IPS-18c (cell line): ENCODE measurements at regions not wholly inside any gene's neighbourhood (a gene's known extent, or its start where the extent isn't known, plus 50 kb on each side); places are given as distances from the start of the nearest gene placed in this dataset.

Experiments used
- H3K4me3 ChIP-seq: 2 replicates; pipeline ENCODE4 v1.7.0; 2013; ENCODE audit warnings: low read depth, mild to moderate bottlenecking, low read length, moderate library complexity; ENCODE audit not compliant: insufficient read depth
- H3K9me3 ChIP-seq: one replicate; pipeline ENCODE4 v1.6.1; 2013; ENCODE audit warnings: mild to moderate bottlenecking, low read length, moderate library complexity; ENCODE audit not compliant: control insufficient read depth, insufficient read depth

DNA sequence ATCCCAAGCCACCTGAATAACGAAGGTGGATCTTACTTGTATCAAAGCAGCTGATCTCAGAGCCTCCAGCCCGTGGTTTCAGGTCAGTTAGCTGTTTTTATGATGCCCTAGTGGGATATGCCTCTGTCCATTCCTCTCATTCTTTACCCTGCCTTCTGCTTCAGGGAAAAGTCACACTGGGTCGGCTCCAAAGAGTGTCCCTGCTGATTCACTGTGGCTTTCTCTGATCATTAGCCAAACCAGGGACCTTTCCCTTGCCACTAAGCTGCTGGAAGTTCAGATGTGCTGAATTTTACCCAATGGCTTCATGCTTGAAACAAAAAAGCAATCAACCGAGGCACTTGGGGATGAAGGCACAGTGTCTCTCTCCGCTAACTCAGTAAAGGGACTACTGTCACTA lies 170.2 kb upstream of the SALL1 start:
- H3K9me3 ChIP-seq, result no peaks in the 10 kb centered on the region
- H3K4me3 ChIP-seq, result no peak overlapping the region

DNA sequence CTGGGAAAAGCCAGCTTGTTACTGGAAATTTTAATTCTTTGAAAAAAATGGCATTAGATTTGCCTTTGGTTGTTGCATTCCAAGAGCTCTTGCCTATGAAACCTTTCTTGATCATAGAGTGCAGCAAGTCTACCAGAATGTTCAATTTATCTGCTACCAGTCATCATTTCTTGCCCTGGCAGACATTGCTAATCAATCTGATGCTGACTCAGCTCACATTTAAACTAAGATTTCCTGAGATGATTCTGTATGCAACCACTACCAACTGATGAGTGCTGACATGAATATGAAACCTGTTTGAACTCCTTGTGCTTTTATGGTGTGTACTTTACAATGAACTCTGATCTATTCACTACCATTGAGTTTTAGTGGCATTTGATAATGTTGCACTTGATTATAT lies 166.5 kb upstream of the SALL1 start:
- H3K4me3 ChIP-seq, result no peak overlapping the region
- H3K9me3 ChIP-seq, result no peaks in the 10 kb centered on the region

DNA sequence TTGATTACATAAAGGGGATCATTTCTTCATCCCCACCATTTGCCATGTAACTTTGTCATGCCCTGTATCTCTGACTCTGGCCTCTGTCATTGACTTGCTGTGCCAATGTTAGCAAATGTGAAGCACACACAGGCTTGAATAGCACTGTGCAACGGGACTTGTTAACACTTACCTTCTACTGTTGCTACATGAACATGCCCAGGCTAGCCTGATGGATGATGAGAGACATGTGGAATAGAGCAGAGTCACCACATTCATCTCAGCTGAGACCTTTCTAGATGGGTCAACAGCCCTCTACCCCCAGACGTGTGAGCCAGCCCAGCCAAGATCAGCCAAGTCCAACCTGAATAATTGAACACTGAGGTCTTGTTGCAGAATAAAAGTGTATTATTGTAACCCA lies 162.1 kb upstream of the SALL1 start:
- no peak overlapping the region for H3K4me3 ChIP-seq
- H3K9me3 ChIP-seq, result no peaks in the 10 kb centered on the region

DNA sequence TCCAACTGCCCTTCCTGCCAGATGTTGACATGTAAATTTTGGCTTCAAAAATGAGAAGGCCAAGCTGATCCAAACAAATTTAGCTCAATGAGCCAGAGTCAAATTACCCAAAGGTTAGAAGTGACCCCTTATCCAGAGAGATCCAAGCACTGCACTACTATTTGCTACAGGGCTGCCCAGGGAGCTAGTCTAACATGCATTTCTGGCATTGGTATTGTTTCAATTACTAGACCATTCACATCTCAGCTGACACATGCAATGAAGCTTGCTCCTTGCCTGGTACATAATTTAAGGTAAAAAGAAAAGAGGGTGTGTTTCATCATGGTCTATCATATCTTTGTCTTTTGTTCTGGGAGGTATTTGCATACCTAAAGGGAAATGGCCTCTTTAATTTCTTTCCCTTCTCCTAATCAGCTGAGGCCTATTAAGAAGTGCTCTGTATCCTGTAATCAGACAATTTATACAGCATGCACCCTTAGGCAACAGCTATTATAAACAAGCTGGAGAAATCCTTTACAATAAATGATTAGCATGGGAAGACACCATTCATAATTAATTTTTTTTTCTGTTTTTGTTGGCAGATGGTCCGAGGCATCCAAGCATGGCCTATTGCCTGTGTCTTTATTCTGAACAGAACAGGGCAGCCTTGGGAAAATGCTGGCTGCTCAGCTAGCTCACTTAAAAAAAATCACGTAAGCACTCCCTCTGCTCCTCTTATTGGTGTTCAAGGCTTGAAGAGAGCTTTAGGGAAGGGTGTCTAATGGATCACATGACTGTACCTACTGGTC lies 161.5 kb upstream of the SALL1 start:
- Histone ChIP-seq H3K9me3 (no peaks in the 10 kb centered on the region), H3K4me3 (no peak overlapping the region)

DNA sequence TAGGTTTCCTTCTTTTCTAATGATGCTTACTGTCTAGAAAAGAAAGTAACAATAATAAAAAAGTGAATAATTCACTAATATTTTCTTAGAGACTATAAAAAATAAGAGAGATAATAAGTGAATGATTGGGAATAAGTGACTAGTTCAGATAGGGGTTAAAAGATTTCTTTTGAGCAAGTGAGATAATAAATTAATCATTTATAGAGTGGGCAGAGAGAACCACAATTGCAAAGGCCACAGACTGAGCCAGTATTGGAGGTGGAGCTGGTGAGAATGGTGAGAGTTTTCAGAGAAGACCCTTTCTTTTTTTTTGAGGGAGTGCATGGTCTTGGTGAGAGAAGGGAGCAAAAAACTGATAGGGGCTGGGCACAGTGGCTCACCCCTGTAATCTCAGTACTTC lies 159.1 kb upstream of the SALL1 start:
- Histone ChIP-seq H3K4me3 (no peak overlapping the region), H3K9me3 (no peaks in the 10 kb centered on the region)

DNA sequence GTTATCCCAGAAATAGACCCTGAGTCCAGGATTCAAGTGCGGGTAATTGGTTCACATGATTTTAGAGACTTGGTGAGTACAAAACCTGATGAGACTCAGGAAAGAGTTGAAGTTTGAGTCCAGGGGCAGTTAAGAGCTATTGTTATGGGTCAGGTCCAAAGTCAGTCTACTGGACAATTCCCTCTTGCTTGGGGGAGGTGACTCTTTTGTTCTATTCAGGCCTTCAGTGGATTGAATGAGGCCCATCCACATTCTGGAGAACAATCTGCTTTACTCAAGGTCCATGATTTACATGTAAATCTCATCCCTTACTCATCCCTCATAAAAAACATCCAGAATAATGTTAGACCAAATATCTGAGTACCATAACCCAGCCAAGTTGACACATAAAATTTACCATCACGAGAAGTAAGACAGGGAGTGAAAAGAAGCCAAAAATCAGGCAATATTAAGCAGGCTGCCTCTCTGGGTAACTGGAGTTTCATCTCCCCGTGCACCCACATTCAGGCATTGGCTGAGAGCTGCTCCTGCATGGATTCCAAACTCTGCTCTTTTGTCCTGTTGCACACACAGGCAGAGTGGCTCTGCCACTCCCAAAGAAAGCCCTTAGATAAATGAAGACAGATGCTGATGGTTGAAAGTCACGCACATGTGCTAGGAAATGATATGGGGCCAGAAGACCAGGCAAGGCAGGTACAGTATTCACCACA lies 156.0 kb upstream of the SALL1 start:
- H3K4me3 ChIP-seq, result no peak overlapping the region
- H3K9me3 ChIP-seq, result no peaks in the 10 kb centered on the region

DNA sequence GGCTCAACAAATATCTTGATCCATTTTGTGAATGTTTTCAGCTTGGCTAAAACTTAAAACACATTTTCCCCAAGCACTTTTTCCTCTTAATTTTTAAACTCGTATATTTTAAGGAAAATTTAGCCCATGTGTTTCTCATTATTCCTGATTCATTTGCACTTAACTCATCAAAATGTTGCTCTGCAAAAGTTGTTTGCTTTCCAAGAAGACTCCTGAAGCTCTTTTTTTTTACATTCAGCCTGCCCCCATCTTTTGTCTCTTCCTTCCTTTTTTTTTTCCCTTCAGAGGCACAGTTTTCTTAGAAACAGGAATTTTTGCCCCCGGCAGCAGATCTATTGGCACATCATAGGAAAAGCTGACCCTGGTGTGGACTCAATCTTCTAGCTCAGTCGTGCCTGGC lies 155.0 kb upstream of the SALL1 start:
- H3K9me3 ChIP-seq, result no peaks in the 10 kb centered on the region

DNA sequence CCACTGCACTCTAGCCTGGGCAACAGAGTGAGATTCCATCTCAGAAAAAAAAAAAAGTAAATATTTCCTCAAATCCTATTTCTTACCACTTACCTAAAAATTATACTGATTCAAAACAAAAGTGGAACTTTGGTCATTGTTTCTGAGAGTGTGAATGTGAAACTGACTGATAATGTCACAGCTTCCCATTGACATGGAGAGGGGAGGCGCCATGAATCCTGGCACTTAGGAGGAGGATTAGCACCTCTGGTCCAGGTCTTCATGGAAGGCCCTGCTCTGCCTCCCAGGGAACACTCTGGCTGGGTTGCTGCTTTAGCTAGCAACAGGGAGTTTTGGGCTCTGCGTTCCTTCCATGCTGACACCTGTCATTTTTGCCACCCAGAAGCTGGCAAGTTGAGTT lies 154.3 kb upstream of the SALL1 start:
- H3K4me3 ChIP-seq, result no peak overlapping the region
- no peaks in the 10 kb centered on the region for H3K9me3 ChIP-seq

More for the DNA sequence above, 155.0 kb upstream of the SALL1 start:
- H3K4me3 ChIP-seq, result no peak overlapping the region

DNA sequence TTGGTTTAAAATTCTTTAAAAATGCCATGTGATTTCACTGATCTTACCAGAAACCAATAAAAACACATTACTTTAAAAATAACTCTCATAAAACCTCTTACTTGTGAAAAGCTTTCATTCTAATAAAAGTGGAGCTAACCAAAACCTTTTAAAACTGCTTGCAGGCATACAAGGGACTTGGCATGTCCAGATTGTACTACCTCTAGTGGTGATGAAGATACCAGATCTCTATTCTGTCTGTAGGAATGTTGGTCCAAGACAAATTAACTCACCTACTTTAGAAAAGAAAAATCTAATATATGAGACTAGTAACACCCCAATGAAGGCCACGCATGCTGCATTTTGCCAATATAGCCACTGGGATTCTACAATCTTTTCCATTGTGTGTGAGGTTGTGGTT lies 151.0 kb upstream of the SALL1 start:
- Histone ChIP-seq H3K9me3 (no peaks in the 10 kb centered on the region), H3K4me3 (no peak overlapping the region)

DNA sequence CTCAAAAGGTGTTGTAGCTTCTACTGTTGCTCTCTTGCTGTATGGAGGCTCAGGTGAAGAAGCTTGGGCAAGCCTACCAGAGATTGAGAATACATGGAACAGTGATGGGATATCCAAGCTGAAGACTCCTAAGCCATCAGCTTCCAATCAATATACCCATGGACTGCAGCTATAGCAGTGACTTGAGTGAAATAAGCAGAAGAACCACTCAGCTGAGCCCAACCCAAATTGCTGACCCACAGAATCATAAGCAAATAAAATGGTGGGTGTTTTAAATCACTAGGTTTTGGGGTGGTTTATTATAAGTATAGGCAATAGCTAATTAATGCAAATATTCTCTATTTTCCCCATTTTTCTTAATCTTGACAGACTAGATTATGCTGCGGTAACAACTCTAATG lies 147.7 kb upstream of the SALL1 start:
- Histone ChIP-seq H3K9me3 (no peaks in the 10 kb centered on the region), H3K4me3 (no peak overlapping the region)

DNA sequence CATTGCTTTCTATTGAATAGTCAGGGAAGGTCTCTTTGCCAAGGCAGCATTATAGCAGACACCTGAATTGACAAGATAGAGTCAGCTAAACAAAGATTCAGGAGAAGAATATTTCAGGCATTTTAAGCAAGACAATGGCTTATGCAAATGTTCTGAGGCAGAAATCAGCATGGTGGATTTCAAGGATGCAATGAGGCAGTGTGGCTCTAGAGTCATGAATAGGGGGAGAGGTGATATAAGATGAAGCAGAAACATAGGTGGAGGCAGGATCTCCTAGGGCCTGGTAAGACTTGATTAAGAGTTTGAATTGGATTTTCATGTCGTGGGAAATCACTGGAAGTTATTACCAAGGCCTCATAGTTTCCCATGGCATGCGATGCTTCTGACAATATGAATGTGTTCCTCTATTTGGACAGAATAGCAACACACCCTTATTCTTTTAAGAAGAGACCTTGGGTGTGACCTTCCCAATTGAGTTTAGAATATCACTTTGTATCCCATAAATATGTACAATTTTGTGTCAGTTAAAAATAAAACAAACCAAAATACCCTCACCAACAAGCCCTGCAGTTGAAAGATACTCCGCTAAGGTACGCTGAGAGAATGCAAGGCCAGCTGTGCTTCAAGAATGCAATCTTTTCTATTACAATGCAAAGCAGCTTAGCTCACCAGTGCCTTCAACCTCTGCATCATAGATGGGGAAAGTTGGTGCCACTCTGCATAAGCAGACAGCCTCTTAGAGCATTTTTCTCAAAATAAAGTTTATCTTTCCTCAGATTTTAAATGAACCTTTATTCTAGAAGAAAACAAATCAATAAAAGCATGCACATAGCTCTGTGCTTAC lies 139.6 kb upstream of the SALL1 start:
- Histone ChIP-seq H3K9me3 (no peaks in the 10 kb centered on the region), H3K4me3 (no peak overlapping the region)

DNA sequence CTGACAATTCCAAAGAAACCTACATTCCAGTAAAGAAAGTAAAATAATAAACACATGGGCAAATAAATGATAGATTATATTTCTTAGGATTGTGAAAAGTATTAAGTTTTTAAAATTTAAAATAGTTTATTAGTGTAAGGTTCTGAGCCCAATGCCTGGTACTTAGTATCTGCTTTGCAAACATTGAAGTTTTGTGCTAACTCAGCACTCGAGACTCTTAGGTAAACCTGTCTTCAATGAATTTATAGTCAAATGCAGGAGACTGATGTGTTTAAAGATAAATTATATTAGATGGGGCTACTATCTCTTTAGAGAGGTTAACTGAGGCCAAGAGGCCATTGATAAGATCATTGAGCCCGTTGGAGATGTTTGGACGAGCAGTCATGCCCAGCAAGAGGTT lies 138.3 kb upstream of the SALL1 start:
- Histone ChIP-seq H3K4me3 (no peak overlapping the region), H3K9me3 (no peaks in the 10 kb centered on the region)

DNA sequence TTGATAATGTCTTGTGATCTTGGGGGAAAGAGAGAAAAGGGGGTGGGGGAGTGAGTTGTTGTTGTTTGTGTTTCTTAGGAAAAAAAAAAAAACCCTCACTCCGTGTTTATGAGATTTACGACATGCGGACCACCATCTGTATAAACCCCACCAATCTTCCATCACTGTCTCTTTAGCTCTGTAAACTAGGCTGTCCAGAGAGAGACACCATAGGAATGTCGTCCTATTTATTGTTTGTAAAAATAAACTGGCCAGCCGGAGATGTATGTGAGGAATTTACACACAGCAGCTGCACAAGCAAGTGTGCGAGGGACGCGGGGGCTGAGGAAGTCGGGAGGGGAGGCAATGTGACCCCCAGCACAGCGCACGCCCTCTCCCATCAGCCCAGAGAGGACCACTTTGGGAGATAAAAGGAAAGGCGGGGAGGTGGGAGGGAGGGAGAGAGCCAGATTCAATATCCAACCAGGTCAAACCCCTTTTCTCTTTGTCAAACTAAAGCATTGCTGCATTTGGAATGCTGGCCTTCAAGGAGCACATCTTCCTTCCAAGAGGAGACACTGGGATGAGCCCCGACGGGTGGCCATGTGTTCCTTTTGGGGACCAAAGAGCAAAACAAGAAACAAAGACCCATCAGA lies 136.2 kb upstream of the SALL1 start:
- no peak overlapping the region for H3K4me3 ChIP-seq
- H3K9me3 ChIP-seq, result no peaks in the 10 kb centered on the region

DNA sequence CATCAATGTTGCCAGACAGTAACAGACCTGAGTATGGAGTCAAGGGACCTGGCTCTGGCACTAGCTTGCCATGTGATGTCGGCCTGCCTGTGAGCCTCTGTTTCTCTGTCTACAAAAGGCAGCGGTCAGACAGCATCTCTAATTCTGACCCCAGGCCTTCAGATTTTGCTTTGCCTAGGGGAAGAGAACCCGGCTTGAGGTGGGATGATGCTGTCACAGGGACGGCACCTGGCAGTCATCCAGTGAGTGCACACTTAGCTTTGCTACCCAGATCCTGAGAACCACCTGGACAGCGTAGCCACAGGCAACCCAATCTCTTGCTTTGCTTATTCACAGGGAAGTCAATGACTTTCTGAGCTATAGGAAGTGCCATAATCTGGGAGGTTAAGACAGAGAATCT lies 135.2 kb upstream of the SALL1 start:
- no peaks in the 10 kb centered on the region for H3K9me3 ChIP-seq
- no peak overlapping the region for H3K4me3 ChIP-seq

DNA sequence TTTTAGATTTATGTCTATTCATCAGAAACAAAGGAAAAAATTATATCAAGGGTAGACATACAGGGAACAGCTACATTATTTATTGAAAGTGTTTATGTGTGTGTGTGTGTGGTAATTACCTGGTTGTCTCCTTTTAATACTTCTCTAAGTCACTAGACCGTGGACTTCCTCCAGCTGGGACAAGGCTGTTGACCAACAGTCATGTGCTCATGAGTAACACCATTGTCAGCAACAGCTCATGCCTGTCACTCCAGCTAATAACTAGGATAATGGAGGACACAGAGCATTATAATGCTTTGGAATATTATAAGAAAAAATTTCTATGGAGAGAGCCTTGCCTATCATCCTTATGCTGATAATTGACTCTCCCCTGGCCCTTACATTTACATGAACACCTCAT lies 125.3 kb upstream of the SALL1 start:
- H3K9me3 ChIP-seq, result no peaks in the 10 kb centered on the region

DNA sequence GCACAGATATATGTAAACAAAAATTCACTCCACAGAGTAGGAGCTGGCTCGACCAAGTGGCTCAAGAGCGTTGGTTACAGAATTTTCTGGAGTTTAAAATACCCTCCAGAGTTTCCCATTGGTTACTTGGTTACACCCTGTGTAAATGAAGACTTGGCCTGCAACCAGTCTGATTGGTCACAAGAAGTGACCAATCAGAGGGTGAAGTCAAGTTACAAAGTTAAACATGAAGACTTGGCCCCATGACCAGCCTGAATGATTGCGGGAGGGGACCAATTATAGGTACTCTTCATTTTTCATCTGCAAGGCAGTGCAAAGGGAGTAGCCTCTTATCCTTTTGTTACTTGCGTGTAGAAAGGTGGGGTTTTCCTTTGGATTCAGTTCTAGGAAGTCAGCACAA lies 121.3 kb upstream of the SALL1 start:
- H3K4me3 ChIP-seq, result no peak overlapping the region
- H3K9me3 ChIP-seq, result no peaks in the 10 kb centered on the region

More for the DNA sequence above, 125.3 kb upstream of the SALL1 start:
- no peak overlapping the region for H3K4me3 ChIP-seq

DNA sequence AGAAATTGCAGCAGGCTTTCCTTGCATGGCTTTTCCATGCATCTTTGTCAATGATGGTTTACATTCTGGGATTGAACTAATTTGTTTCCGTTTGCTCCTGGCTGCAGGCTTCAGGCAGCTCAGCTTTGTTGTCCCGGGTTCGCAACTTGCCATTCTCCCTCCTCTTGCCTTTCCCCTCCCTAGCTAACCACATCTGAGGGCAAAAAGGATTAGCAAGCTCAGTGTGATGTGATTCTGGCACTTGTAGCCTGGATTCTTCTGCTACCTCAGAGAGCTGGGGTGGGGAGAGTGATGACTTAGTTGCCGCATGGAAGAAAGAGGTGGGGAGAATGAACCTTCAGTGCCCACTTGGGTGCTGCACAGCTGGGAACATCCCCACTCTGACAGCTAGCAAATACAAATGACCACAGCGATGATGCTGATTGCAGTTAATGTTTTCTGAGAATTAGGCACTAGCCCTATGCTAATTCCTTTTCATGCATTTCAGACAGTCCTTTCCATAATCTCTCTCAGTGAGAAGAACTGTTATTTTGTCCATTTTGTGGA lies 120.2 kb upstream of the SALL1 start:
- Histone ChIP-seq H3K4me3 (no peak overlapping the region), H3K9me3 (no peaks in the 10 kb centered on the region)
